Ascending aorta (tissue), 2 donors: ENCODE measurements at regions not wholly inside any gene's neighbourhood (a gene's known extent, or its start where the extent isn't known, plus 50 kb on each side); places are given as distances from the start of the nearest gene placed in this dataset.

ENCODE experiments used
- DNase-seq, 2 donors: peaks; one replicate each; pipeline ENCODE4 v3.0.0-alpha.2; 2019; ENCODE audit warnings: low spot score in 2 of 2
- H3K27ac ChIP-seq, 2 donors: fragments of 200-600 bp; sonication (generic); one replicate each; pipeline ENCODE4 v1.5.1; 2016 to 2017; ENCODE audit warnings: mild to moderate bottlenecking in 1 of 2
- H3K27me3 ChIP-seq: fragments of 200-600 bp; sonication (generic); one replicate; pipeline ENCODE4 v1.5.1; 2017
- H3K36me3 ChIP-seq, 2 donors: fragments of 200-600 bp; sonication (generic); one replicate each; pipeline ENCODE4 v1.5.1; 2016
- H3K4me1 ChIP-seq, 2 donors: fragments of 200-600 bp; sonication (generic); one replicate each; pipeline ENCODE4 v1.5.1; 2016 to 2017; ENCODE audit warnings: mild to moderate bottlenecking in 1 of 2
- H3K4me3 ChIP-seq, 2 donors: fragments of 200-600 bp; sonication (generic); one replicate each; pipeline ENCODE4 v1.5.1; 2016 to 2017; ENCODE audit warnings: mild to moderate bottlenecking in 1 of 2
- H3K9me3 ChIP-seq, 2 donors: fragments of 200-600 bp; sonication (generic); one replicate each; pipeline ENCODE4 v1.5.1; 2016
- intact Hi-C: fragments of 100-400 bp; cut with DNase I; formaldehyde crosslinking; loops from one replicate; pipeline ENCODE4 v1.15.1; 2023
- TF ChIP-seq, protein P1 (sequence below), 3 experiments: fragments of 200-600 bp in 2 of 3; fragments of 450-650 bp in 1 of 3; sonication (generic) in 2 of 3; IDR thresholded peaks; one replicate each; pipeline ENCODE4 v1.5.1; 2016 to 2019; ENCODE audit warnings: antibody characterized with exemption in 3 of 3, mild to moderate bottlenecking in 1 of 3, moderate library complexity in 1 of 3

DNA sequence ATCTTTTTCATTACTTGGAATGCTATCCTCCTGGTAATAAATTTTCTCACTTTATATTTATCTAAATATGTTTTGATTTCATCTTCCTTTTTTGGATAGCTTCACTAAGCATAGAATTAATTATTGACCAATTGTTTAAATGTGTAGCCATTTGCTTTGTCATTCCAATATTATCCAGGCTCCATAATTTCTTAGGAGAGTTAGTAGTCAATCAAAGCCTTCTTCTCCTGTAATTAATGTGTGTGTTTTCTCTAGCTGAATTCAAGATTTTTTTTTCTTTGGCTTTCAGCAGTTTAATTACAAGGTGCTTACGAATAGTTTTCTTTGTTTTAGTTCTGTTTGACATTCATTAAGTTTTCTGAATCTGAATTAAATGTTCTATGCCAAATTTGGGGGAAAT is 545.9 kb upstream of the CELF2 start:
- Histone ChIP-seq H3K27me3 (no peaks in the 10 kb centered on the region), H3K9me3 (no peaks in the 10 kb centered on the region), H3K27ac (no peak overlapping the region), H3K4me3 (no peak overlapping the region), H3K4me1 (no peaks in the 10 kb centered on the region), H3K36me3 (no peaks in the 10 kb centered on the region)
- intact Hi-C loops = no loop called here
- no peak for DNase-seq
- TF ChIP-seq, protein P1, sequence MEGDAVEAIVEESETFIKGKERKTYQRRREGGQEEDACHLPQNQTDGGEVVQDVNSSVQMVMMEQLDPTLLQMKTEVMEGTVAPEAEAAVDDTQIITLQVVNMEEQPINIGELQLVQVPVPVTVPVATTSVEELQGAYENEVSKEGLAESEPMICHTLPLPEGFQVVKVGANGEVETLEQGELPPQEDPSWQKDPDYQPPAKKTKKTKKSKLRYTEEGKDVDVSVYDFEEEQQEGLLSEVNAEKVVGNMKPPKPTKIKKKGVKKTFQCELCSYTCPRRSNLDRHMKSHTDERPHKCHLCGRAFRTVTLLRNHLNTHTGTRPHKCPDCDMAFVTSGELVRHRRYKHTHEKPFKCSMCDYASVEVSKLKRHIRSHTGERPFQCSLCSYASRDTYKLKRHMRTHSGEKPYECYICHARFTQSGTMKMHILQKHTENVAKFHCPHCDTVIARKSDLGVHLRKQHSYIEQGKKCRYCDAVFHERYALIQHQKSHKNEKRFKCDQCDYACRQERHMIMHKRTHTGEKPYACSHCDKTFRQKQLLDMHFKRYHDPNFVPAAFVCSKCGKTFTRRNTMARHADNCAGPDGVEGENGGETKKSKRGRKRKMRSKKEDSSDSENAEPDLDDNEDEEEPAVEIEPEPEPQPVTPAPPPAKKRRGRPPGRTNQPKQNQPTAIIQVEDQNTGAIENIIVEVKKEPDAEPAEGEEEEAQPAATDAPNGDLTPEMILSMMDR (IDR thresholded peaks at IDR 0.05) = no peak

DNA sequence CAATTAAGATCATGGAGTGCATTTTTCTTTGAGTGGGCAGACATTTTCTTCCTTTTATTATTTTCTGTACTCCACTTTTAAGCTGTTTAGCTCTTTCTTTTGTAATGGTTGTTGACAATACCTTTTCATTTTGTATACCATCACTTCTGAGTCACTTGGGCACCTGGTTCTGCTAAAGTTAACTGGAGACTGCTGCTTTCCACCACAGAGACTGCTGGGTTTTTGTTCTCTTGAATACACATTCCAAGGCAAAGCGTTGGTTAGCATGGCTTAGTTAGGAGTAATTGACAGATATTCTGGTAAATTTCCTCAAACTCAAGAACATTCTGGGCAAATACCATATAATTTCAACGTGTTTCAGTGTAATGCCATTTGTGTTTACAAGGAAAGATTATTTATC is 541.9 kb upstream of the CELF2 start:
- H3K36me3 ChIP-seq = no peaks in the 10 kb centered on the region
- no peak for DNase-seq
- no peaks in the 10 kb centered on the region for H3K9me3 ChIP-seq
- intact Hi-C loops = no loop called here
- H3K27ac ChIP-seq = no peak overlapping the region
- H3K27me3 ChIP-seq = no peaks in the 10 kb centered on the region
- no peaks in the 10 kb centered on the region for H3K4me1 ChIP-seq
- no peak overlapping the region for H3K4me3 ChIP-seq
- TF ChIP-seq, protein P1 (IDR thresholded peaks at IDR 0.05) = no peak

DNA sequence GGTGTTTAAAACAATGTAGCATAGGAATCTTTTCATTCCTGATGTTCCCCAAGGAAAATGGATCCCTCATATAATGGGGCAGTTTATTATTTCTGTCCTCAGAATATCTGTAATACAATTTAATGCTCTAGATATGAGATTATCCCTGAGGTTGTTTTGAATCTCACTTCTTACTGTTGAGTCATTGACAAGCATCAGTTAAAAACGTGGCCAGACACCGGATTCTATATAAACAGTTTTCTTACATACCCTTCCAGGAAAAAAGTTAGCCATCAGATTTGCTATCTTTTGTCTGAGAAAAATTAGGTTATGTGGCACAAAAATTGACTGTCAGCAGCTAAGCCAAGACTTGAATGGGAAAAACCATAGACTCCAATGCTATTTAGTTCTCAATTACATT is 539.8 kb upstream of the CELF2 start:
- H3K27me3 ChIP-seq = no peaks in the 10 kb centered on the region
- no peaks in the 10 kb centered on the region for H3K36me3 ChIP-seq
- H3K4me1 ChIP-seq = no peaks in the 10 kb centered on the region
- no peak for DNase-seq
- intact Hi-C loops = no loop called here
- no peaks in the 10 kb centered on the region for H3K9me3 ChIP-seq
- H3K27ac ChIP-seq = no peak overlapping the region
- no peak overlapping the region for H3K4me3 ChIP-seq
- TF ChIP-seq, protein P1 (IDR thresholded peaks at IDR 0.05) = no peak

DNA sequence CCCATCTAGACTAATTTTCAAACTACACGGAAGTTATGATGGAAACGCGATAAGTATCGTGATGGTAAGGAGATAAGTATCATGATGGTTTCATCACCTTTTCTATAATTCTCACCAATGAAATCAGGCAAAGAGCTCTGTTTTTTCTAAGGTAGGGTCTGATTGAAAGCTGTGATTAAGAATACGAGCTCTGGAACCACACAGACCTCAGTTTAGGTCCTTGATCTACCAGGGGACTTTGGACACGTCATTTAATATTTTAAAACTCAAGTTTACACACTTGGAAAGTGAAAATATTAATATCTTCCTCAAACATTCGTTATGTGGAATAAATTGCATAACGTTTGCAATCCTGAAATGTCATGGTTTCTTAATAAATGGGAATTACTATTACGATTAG is 538.2 kb upstream of the CELF2 start:
- Histone ChIP-seq H3K36me3 (no peaks in the 10 kb centered on the region), H3K9me3 (no peaks in the 10 kb centered on the region), H3K27me3 (no peaks in the 10 kb centered on the region), H3K4me1 (no peaks in the 10 kb centered on the region), H3K27ac (no peak overlapping the region), H3K4me3 (no peak overlapping the region)
- TF ChIP-seq, protein P1 (IDR thresholded peaks at IDR 0.05) = no peak
- no peak for DNase-seq
- intact Hi-C loops = no loop called here

DNA sequence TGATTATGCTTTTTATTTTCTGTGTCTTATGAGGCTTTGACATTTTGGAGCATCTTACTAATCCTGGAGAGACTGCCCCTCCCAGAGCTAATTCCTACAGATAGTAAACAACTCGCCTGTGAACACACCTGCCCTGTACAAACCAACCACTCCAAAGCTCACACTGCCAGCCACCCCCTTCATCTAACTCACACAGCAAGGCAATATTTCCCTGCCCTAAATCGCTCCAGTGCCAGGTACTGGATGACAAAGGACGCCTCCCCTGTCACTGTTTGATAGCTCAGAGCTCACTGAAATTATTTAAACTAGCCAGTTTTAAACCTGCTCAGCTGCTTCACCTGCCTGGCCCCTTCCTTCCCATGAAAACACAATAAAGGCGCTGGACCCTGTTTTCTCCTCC is 535.1 kb upstream of the CELF2 start:
- Histone ChIP-seq H3K4me3 (no peak overlapping the region), H3K27ac (no peak overlapping the region), H3K36me3 (no peaks in the 10 kb centered on the region), H3K4me1 (no peaks in the 10 kb centered on the region), H3K27me3 (no peaks in the 10 kb centered on the region), H3K9me3 (no peaks in the 10 kb centered on the region)
- intact Hi-C loops = no loop called here
- no peak for DNase-seq
- TF ChIP-seq, protein P1 (IDR thresholded peaks at IDR 0.05) = no peak

DNA sequence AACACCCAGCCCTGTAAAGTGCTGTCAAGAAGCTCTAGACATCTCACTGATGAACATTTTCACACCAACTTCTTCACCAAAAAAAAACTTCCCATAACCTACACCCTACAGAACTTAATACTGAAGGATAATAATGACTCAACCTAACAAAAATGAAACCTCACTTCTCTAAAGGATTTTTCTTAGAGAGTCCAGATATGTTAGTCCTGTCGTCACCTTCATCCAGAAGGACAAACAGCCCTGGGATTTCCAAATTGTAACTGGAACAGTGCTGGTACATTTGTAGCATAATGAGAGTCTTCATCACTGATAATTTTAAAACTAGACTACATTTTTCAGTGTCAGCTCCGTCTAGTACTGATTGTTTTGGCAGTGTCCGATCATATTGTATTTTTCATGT is 528.6 kb upstream of the CELF2 start:
- Histone ChIP-seq H3K4me1 (no peaks in the 10 kb centered on the region), H3K36me3 (no peaks in the 10 kb centered on the region), H3K4me3 (no peak overlapping the region), H3K9me3 (no peaks in the 10 kb centered on the region), H3K27me3 (no peaks in the 10 kb centered on the region), H3K27ac (no peak overlapping the region)
- TF ChIP-seq, protein P1 (IDR thresholded peaks at IDR 0.05) = no peak
- DNase-seq = no peak
- intact Hi-C loops = no loop called here
